SIG-M5 (cell line): ENCODE measurements at regions not wholly inside any gene's neighbourhood (a gene's known extent, or its start where the extent isn't known, plus 50 kb on each side); places are given as distances from the start of the nearest gene placed in this dataset.

Source experiments
- DNase-seq: peaks from one replicate; lab custom pipeline; 2025; lab: John Stamatoyannopoulos, UW

DNA sequence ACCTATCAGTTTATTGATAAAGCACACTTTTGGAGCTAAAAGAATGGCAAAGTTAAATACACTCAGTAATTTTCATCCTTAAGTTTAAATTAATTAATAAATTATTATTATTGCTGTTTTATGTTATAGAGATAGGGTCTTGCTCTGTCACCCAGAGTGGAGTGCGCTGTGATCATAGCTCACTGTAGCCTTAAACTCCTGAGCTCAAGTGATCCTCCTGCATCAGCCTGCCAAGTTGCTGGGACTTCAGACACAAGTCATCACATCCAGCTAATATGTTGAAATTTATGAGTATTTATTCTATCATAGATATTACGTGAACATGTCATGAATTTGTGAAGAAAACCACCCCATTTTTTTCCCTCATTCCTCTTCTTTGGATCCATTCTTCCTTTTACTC is 64.2 kb downstream of the GJA1 start:
- DNase-seq, result no peak

DNA sequence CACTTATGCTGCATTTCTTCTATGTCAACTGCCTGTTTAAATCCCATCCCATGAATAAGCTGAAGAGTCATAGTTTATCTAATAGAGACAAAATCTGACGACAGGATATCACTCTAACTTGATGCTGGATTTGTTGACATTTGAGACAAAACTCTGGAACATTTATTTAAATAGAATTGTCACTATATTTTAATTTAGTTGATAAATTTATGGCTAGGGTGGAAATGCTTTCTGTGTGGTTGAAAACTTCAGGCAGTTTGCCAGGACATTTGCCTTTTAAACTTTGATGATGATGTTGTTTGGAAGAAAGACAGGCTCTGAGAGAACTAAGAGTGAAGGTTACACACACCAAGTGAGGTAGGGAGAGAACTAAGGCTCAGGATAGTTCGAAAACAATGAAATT is 68.1 kb downstream of the GJA1 start:
- DNase-seq, result no peak

DNA sequence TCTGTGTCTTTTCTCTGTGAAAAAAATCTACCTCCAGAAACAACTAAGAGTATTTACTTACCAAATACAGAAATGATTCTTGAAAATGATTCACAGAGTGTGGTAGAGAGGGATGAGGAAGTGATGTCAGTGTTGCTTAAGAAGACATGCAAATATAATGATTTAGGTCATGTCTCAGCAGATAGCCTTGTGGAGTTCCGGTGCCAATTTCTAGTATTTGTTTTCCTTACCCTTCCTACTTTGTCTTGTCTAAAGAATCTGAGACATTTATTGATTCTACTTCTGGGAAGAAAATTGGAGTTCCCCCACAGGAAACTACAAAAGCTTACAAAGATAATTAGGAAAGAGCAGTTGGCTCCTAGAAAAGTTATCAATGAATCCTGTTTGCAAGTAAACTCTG is 68.8 kb downstream of the GJA1 start:
- peak; percentile 64 for DNase-seq

DNA sequence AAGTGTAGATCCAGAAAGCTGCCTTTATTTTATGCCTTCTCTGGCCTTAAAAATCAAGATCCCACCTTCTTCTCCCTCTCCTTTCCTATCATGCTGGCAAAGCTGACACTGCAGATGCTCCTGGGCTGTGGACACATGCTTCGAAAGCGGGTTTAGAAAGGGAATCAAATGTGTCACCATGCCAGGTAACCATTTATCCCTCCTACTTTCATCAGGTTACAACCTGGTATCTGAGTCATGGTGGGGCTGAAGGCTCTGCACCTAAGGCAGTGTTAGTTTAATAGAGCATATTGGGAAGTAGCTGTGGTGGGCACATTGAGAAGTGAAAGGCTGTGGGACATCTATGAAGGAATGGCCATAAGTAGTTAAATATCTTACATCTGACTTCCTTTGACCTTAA is 69.8 kb downstream of the GJA1 start:
- no peak for DNase-seq

DNA sequence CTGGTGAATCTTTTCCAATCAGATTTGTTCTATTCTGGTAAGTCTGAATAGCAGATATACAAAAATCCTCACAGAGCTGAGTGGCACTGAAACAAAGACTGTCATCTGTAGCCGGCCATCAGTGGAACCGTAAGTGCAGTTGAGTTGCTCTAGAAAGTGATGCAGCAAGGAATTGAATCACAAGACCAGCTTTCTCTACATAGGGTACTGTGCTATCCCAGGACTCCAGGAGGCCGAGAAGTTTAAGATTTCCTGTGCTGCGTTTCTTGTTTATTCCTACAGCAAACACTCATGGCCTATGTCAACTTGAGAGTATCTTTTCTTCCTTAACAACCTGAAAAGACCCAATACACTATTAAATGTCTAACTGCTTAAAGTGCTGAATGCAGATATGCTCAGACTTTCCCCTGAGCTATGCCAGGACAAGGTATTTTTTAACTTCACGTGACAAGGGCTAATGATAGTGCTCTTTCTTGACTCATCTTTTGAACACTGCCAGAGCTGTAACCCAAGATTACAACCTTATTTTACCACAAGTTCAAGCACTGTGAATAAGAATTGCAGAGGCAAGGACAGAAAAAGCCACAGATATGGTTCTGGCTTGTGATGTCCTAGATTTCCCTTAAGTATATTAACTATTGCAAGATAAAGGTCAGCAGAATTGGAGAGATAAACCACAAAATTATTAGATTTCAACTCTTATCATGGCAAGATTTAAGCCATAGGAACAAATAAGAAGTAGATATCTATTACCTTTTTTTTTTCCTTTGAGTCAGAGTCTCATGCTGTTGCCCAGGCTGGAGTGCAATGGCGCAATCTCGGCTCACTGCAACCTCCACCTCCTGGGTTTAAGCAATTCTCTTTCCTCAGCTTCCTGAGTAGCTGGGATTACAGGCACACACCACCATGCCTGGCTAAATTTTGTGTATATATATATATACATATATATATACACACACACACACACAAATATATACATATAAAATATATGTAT is 71.6 kb downstream of the GJA1 start:
- DNase-seq, result no peak

DNA sequence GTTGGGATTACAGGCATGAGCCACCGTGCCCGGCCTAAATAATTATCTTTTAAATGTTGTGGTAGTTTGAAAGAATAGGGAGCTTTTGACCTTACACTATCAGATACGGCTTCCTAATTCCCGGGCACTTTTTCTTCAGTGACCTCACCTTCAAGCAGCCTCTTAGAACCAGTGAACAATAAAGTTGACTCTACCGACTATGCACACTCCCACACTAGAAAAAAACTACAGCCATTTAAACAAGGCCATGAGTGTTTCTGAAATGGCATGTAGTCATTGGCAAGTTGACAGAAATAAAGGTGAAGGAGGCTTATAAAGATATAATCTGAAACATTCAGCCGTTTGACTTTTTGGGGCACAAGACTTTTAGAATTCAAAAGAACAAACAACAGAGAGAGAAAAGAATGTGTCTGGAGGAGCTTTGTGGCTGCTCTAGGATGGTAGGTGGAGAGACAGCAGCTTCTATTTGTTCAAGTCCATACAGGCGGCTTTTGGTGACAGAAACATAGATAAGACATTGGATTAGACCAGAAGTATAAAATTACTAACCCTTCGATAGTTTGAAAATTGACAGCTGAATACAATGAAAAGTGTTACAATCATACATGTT is 75.2 kb downstream of the GJA1 start:
- no peak for DNase-seq

DNA sequence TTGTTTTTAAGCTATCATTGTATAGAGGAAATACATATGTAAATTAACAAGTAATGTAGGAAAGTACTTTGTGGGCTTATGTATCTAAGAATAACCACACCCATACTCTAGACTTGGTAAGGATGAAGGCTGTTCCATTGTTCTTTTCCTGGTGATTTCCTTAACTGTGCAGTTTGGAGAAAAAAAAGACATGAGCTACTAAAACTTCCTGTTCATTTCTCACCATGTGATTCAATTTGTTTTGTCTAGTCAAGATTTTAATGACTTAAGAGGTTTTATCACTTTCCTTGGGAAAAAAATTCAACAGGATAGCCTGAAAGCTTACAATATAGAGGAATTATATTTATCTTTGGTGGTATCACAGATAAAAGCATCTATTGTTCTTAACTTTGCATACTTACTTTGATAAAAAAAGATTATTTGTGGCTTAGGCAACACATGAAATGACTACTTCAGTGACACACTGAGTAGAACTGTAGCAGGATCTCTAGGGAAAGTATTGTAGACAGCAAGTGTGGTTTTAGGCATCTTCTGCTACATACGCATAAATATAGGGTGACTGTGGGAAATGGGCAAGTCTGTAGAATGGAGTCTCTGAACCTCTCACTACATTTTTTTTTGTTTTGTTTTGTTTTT is 80.3 kb downstream of the GJA1 start:
- no peak for DNase-seq

DNA sequence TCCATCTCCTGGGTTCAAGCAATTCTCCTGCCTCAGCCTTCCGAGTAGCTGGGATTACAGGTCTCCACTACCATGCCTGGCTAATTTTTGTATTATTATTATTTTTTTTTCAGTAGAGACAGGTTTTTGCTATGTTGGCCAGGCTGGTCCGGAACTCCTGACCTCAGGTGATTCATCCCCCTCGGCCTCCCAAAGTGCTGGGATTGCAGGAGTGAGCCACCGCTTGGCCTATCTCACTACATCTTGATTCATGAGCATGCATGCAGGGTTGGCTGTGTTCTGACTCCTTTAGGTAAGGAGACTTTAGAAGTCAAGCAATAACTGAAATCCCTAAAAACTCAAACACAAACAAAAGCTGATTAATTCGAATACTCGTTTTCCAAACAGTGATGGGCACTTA is 80.9 kb downstream of the GJA1 start:
- no peak for DNase-seq

DNA sequence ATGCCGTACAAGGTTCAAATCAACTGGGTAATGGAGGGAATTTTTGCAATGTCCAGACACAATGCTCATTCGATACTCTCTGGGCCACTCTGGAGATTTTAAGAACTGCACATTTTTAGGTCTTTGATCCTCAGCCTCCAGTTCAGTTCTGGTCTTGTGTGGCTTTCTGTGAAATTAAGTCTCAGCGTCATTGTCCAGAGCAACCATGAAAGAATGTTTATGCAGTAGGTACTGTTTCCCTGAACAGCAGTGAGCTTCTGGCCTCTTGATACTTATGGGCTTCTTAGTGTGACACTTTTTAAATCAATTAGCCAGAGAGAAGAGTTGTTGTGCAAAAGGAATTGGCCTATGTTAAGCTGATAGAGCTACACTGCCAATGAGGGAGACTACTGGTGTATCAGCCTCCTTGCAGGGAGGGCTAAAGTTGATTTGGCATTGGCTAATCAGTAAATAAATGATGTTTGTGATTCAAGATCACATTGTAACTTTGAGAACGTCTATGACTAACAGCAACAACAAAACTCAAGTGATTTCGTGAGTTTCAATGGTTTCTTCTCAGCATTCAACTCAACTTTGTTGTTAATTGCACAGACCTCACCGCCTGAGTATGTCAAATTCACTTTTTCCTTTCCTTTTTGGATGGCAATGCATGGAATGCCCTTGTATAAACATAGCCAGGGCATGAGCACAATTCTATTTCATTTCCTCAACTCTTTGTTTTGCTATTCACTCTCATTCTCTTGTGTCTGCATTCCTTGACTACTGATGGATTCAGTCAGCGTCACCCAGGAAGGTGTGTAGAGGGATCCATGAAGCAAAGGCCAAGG is 85.1 kb downstream of the GJA1 start:
- DNase-seq, result no peak

DNA sequence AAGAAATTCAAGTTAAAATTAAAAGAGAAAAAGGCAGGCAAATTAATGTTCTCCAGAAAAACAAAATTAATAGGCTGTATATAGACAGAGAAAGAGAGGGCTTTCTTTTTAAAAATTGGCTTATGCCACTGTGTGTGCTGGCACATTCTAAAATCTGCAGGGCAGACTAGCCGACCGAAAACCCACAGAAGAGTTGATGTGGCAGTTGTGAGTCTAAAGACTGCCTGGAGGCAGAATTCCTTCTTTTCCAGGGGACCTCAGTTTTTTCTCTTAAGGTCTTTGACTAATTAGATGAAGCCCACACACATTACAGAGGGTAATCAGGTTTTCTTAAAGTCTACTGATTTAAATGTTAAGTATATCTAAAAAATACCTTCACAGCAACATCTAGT is 85.7 kb downstream of the GJA1 start:
- no peak for DNase-seq

DNA sequence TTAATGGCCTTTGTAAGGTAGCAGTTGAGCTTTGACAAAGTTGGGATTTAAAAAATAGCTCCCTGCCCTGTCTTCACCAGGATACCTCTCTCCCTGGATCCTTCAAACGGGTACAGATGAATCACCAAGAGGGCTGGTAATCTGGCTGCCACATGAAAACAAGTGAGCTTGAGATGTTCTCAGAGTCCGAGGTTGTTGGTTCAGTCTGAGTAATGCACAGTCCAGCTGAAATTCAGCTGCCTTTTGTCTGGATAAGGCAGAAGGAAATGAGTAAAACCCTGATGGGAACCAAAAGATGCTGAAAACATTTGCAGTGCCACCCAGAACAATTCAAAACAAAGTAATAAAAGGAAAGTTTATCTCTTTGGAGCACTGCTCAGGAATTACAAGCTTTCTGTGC is 86.8 kb downstream of the GJA1 start:
- no peak for DNase-seq

DNA sequence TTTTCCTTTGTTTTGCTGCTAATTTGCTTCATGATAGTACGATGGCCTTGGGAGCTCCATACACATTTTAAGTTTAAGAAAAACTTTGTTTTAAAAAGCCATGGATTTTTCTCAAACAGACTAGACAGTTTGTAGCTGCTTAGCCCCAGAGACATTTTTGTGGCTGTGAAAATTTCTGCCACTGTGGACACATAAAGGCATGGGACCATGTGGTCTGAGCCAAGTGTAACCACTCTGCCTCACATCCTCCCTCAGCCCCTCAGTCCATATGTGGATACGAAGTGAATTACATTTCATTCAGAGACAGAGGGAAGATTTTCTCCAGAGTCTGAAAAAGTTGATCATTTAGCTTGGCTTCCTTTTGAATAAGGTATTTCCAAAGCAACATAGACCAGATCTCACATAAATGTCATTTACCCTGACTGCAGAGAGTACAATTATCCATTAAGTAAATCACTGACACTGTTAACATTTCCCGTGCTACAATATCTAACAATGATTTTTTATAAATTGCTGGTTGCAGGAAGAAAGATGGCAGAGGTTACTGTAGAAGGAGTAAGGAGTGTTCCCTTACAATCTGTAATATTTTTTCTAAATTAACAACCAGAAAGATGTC is 87.4 kb downstream of the GJA1 start:
- no peak for DNase-seq

DNA sequence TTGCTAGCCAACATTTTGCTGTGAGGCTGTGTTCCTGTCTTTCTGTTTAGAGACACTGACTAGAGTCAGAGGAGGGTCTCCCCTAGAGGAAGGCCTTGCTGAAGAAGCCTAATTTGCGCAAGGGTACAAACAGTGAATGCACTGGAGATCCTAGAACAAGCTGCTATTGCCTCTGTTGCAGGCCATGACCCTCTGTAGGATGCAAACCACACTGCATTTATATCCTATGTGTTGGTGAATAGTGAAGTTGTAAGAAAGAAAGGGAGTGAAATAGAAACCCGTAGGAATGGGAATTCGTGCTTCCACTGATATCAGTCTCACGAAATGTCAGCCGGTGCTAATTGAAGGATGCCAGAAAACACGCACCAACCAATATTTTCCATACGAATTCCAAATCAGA is 88.2 kb downstream of the GJA1 start:
- DNase-seq, result no peak

DNA sequence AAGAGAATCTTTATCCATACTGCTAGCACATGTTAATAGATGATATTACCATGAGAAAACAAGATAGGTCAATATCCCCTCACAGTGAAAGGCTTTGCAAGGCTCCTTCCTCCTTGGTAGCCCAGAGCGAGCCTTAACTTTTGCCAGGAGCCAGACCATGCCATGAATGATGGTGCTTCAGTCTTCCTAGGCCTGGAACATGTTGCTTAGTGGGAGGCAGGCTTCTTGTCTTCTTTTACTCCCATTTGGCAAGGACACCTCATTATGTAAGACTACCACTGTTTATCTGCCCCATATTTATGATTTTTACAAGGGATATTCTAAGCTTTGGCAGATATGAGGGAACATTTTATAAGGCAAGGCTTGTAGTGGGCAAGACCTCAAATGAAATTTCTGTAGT is 90.8 kb downstream of the GJA1 start:
- DNase-seq, result no peak

DNA sequence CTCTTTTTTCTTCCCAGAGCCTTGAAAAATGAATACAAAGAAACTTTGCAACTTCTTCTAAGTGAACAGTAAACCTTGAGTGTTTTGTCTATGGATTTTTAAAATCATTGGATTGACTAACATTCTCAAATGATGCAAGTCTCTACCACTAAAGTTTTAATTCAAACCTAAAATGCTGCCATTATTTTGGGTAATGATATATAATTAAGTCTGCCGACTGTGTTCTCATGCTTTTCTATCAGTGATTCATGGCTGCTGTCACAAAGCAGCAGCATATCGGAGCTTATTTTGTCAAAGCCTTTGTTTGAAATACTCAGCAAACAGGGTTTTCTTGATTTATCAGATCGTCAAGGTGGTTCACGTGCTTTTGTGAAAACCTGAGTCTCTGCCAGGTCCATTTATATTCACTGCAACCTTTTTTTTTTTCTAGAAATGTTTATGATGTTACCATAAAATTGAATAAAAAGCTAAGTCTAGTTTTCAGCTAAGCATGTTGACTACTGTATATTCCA is 96.3 kb downstream of the GJA1 start:
- no peak for DNase-seq

DNA sequence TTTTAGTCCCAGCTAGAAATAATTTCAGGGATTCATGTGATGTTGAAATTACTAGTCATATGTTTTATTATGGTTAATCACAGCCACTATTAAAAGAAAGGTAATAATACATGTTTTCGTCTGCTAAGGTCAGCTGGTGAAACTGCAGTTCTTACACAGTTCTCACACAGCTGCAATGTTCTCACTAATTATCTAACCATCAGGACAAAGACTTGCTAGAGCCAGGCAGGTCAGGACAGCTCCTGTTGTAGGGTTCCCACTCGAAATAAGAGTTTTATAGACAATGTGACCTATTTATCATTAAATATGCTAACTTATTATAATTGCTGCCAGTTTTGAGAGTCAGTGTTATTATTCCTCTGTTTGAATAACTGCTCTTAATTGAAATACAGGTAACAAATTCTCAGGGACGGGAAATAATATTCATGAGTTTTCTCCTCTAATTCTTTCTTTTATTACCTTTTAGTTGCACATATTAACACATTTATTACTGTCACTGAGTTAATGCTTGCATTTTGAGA is 97.9 kb downstream of the GJA1 start:
- no peak for DNase-seq

DNA sequence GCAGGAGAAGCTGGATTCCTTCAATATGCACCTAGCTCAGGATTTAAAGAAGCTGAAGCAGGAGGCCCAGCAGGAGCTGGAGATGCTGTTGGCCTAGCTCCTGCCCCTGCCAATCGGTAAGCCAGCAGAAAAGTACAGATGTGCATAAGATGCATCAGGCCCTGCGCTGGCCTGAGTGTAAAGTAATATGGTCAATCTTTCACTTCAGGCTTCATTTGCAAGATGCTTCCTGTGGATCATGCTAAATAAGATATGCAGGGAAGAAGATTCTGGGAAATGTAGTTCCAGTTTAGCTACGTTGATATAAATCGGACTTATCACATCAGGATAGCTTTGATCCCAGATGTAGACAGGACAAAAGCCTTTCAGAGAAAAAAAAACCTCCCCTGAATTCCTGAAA is 100.3 kb downstream of the GJA1 start:
- no peak for DNase-seq

DNA sequence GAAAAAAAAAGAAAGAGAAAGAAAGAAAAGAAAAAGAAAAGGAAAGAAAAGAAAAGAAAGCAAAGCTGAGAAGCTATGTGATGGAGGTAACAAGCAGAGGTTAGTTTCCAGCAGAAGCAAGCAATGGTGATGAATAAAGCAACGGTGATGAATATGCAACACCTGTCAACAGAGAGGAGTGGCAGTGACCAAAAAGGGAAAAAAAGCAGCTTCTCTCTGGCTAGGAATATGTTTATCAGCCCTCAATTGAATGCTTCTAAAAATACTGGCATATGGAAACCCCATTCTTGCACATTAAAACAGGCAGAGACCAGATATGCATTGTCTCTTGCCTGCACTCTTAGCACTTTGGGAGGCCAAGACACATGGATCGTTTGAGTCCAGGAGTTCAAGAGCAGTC is 100.9 kb downstream of the GJA1 start:
- no peak for DNase-seq

DNA sequence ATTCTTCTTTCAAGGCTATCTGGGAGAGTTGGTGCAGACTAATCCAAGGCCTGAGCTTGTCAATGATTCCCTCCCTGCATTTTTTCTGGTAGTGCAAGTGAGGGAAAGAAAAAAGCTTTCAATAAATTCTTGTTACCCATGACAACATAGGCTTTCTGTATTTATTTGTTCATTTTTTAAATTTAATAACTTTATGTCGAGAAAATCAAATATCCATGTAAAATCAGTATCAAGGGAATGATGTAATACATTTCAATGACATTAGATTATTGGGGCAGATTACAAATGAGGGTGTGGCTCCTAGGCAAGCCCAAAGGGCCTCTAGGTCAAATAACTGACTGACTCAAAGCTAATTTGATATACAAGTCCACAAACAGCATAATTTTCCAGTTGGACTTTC is 104.0 kb downstream of the GJA1 start:
- DNase-seq, result no peak

DNA sequence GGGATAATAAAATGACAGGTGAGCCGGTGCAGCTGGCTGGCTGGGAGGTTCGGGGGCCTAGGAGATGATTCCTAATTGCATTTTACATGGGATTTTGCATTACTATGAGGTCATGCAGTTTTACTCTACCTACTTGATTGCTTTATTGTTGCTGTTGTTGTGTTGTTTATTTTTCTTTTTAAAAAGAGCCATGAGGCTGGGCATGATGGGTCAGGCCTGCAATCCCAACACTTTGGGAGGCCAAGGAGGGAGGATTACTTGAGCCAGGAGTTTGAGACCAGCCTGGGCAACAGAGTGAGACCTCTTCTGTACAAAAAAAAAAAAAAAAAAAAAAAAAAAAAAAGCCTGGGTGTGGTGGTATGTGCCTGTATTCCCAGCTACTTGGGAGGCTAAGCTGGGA is 104.8 kb downstream of the GJA1 start:
- DNase-seq, result no peak

DNA sequence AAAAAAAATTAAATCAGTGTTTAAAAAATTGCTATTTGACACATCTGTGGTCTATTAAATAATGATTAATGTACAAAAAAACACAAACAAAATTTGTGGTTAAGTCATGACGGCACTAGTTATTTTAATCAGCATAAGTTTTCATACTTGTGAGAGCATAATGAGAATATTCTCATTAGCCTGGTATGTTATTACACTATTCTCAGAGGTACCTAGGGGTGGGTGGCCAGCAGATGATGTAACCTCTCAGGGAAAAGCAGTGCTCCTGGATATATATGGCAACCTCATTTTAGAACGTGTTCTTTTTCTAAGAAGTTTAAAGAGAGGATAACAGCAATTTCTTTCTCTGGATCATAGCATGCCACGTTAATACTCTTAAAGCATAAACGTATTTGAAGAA is 109.2 kb downstream of the GJA1 start:
- DNase-seq, result no peak
